ENCODE measurements at regions not wholly inside any gene's neighbourhood (a gene's known extent, or its start where the extent isn't known, plus 50 kb on each side); places are given as distances from the start of the nearest gene placed in this dataset.

DNA sequence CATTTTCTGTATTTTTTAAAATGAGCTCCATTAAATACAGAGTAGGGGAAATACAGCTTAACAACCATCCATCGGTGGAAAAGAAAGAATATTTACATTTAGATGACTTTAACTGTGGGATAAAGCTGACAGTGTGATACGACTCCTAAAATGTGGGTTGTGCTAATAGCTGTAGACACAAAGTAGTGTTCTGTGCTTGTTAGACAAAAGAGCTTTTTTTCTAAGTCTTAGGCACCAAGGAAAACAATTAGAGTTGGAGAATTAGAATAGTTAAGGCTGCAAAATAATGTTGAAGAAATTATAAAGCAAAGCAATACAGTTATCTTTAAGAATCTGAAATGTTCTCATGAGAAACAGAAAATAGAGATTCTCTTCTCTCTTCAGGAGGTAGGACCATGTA, 307.7 kb upstream of the KIRREL3 start:
- H3K4me3 ChIP-seq (ENCODE audit: low read length in 3 of 3): no peak overlapping the region
- no peaks in the 10 kb centered on the region for H3K36me3 ChIP-seq (ENCODE audit: control insufficient read depth in 3 of 3, insufficient read depth in 3 of 3, low read length in 3 of 3)
- no peak overlapping the region for H3K27ac ChIP-seq (ENCODE audit: low read depth, low read length)
- no peaks in the 10 kb centered on the region for H3K27me3 ChIP-seq (ENCODE audit: control insufficient read depth in 3 of 3, insufficient read depth in 3 of 3, low read length in 3 of 3)
- no peak overlapping the region for H3K9ac ChIP-seq (ENCODE audit: low read depth in 1 of 3, low read length in 3 of 3)
- no peaks in the 10 kb centered on the region for H3K4me1 ChIP-seq (ENCODE audit: control insufficient read depth in 3 of 3, insufficient read depth in 3 of 3, low read length in 3 of 3)
- no peaks in the 10 kb centered on the region for H3K9me3 ChIP-seq (ENCODE audit: control insufficient read depth in 3 of 3, low read length in 3 of 3)

DNA sequence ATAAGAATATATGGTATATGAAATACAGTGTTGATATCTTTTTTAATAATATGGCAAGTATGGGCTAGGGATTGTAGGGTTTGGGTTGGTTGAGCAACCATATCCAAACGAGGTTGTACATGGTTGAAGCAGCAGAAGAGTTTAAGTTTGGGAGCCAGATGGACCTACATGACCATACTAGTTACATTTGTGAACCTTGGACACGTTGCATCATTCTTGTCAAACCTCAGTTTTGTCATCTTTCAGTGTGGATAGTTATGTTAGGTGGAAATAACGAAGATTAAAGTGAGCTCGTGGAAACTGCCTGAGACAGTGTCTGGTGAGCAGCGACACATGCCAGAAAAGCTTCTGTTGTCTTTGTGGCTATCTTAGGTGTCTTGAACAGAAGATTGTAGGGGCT, 307.1 kb upstream of the KIRREL3 start:
- no peak overlapping the region for H3K9ac ChIP-seq (ENCODE audit: low read depth in 1 of 3, low read length in 3 of 3)
- no peaks in the 10 kb centered on the region for H3K9me3 ChIP-seq (ENCODE audit: control insufficient read depth in 3 of 3, low read length in 3 of 3)
- no peak overlapping the region for H3K4me3 ChIP-seq (ENCODE audit: low read length in 3 of 3)
- H3K36me3 ChIP-seq (ENCODE audit: control insufficient read depth in 3 of 3, insufficient read depth in 3 of 3, low read length in 3 of 3): no peaks in the 10 kb centered on the region
- H3K4me1 ChIP-seq (ENCODE audit: control insufficient read depth in 3 of 3, insufficient read depth in 3 of 3, low read length in 3 of 3): no peaks in the 10 kb centered on the region
- no peak overlapping the region for H3K27ac ChIP-seq (ENCODE audit: low read depth, low read length)
- H3K27me3 ChIP-seq (ENCODE audit: control insufficient read depth in 3 of 3, insufficient read depth in 3 of 3, low read length in 3 of 3): no peaks in the 10 kb centered on the region

DNA sequence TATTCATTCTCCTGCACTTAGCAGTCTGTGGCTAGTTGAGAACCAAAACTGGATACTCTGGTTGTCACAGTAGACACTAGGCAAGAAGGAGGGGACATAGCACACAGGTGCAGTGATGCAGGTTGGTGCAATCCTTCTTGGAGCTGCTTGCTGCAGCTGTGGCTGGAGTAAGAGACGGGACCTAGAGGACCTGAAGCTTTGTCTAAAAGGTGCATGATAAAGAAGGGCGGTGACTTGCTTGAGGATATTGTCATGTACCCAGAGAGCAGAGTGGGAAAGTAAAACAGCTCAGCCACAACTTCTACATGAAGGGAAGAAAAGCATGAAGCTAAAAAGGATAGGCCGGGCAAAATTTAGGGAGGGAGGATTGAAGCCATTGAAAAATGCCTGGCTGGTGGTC, 304.1 kb upstream of the KIRREL3 start:
- Histone ChIP-seq H3K9ac (ENCODE audit: low read depth in 1 of 3, low read length in 3 of 3) (no peak overlapping the region), H3K9me3 (ENCODE audit: control insufficient read depth in 3 of 3, low read length in 3 of 3) (peaks cover 0 to 2% (median 0%) of the 10 kb centered on the region in 3 donors), H3K4me3 (ENCODE audit: low read length in 3 of 3) (no peak overlapping the region), H3K36me3 (ENCODE audit: control insufficient read depth in 3 of 3, insufficient read depth in 3 of 3, low read length in 3 of 3) (no peaks in the 10 kb centered on the region), H3K27me3 (ENCODE audit: control insufficient read depth in 3 of 3, insufficient read depth in 3 of 3, low read length in 3 of 3) (no peaks in the 10 kb centered on the region), H3K4me1 (ENCODE audit: control insufficient read depth in 3 of 3, insufficient read depth in 3 of 3, low read length in 3 of 3) (no peaks in the 10 kb centered on the region), H3K27ac (ENCODE audit: low read depth, low read length) (no peak overlapping the region)

DNA sequence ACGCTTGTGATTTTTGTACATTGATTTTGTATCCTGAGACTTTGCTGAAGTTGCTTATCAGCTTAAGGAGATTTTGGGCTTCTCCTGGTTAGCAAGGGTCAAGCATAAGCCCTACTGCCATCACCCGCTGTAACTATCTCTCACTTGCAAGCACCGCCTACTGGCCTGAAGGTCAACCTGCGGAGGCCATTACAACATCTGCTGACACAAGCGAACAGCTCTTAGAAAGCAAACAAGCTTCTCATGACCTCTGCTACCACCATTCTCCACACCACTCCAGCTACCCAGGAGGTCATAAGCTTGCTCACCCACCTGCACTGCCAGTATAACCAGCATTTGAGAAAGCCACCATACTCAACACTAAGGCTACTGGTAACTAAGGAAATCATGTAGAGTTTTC, 288.4 kb upstream of the KIRREL3 start:
- Histone ChIP-seq H3K9ac (ENCODE audit: low read depth in 1 of 3, low read length in 3 of 3) (no peak overlapping the region), H3K27ac (ENCODE audit: low read depth, low read length) (no peak overlapping the region), H3K9me3 (ENCODE audit: control insufficient read depth in 3 of 3, low read length in 3 of 3) (peaks cover 0 to 3% (median 0%) of the 10 kb centered on the region in 3 donors), H3K27me3 (ENCODE audit: control insufficient read depth in 3 of 3, insufficient read depth in 3 of 3, low read length in 3 of 3) (no peaks in the 10 kb centered on the region), H3K4me1 (ENCODE audit: control insufficient read depth in 3 of 3, insufficient read depth in 3 of 3, low read length in 3 of 3) (no peaks in the 10 kb centered on the region), H3K36me3 (ENCODE audit: control insufficient read depth in 3 of 3, insufficient read depth in 3 of 3, low read length in 3 of 3) (no peaks in the 10 kb centered on the region), H3K4me3 (ENCODE audit: low read length in 3 of 3) (no peak overlapping the region)

DNA sequence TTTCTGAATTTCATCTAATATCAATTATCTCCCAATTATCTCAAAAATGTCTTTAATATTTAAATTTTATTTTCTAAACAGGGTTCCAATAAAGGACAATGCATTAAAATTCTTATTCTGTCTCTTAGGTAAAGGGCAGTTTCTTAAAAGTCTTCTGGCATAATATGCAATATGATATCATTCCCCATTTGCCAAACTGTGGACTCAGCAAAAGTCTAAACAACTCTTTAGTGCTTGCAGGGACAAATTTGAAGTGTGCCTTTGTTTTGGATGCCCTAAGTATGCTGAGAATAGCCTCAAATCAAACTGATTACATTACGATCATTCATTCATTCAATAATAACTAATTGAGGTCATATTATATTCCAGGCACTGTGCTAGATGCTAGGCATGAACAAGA, 281.0 kb upstream of the KIRREL3 start:
- Histone ChIP-seq H3K4me3 (ENCODE audit: low read length in 3 of 3) (no peak overlapping the region), H3K27me3 (ENCODE audit: control insufficient read depth in 3 of 3, insufficient read depth in 3 of 3, low read length in 3 of 3) (peaks cover 0 to 3% (median 0%) of the 10 kb centered on the region in 3 donors), H3K4me1 (ENCODE audit: control insufficient read depth in 3 of 3, insufficient read depth in 3 of 3, low read length in 3 of 3) (no peaks in the 10 kb centered on the region), H3K27ac (ENCODE audit: low read depth, low read length) (no peak overlapping the region), H3K9ac (ENCODE audit: low read depth in 1 of 3, low read length in 3 of 3) (no peak overlapping the region), H3K9me3 (ENCODE audit: control insufficient read depth in 3 of 3, low read length in 3 of 3) (no peaks in the 10 kb centered on the region), H3K36me3 (ENCODE audit: control insufficient read depth in 3 of 3, insufficient read depth in 3 of 3, low read length in 3 of 3) (no peaks in the 10 kb centered on the region)

DNA sequence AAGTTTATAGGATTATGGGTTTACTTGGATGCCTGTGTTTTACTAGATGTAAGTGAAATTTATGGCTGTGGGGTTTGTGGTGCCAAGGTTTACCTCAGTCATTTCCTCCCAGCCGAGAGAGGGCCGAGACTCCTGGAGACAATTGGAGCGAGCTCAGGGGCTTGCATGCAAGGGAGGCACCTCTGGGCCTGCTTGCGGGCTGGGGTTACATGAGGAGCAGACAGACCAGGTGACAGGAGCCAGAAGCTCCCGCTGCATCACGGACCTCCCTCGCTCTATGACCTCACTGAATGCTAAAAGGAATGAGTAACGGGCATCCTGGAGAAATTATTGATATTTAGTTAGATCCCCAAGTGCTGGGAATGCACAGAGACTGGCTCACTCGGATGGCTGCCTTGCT, 275.2 kb upstream of the KIRREL3 start:
- no peak overlapping the region for H3K27ac ChIP-seq (ENCODE audit: low read depth, low read length)
- no peak overlapping the region for H3K9ac ChIP-seq (ENCODE audit: low read depth in 1 of 3, low read length in 3 of 3)
- H3K4me1 ChIP-seq (ENCODE audit: control insufficient read depth in 3 of 3, insufficient read depth in 3 of 3, low read length in 3 of 3): no peaks in the 10 kb centered on the region
- H3K36me3 ChIP-seq (ENCODE audit: control insufficient read depth in 3 of 3, insufficient read depth in 3 of 3, low read length in 3 of 3): no peaks in the 10 kb centered on the region
- H3K27me3 ChIP-seq (ENCODE audit: control insufficient read depth in 3 of 3, insufficient read depth in 3 of 3, low read length in 3 of 3): peaks cover 0 to 3% (median 0%) of the 10 kb centered on the region in 3 donors
- H3K4me3 ChIP-seq (ENCODE audit: low read length in 3 of 3): no peak overlapping the region
- no peaks in the 10 kb centered on the region for H3K9me3 ChIP-seq (ENCODE audit: control insufficient read depth in 3 of 3, low read length in 3 of 3)

DNA sequence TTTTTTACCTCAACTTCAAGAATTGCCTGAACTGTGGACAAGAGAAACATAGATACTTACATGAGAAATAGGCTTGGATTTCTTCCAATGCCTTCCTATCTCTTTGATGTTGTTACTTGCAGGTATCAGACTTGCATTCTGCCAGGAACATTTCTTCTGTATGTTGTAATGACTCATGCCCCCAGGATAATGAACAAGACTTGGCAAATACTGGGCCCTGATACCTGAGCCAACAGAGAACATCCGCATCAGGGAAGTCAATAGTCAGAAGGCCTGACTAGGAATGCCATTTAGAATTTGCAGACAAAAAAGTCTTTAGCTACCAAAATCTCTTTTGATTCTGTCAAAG, 273.7 kb upstream of the KIRREL3 start:
- no peak overlapping the region for H3K4me3 ChIP-seq (ENCODE audit: low read length in 3 of 3)
- H3K4me1 ChIP-seq (ENCODE audit: control insufficient read depth in 3 of 3, insufficient read depth in 3 of 3, low read length in 3 of 3): no peaks in the 10 kb centered on the region
- H3K27ac ChIP-seq (ENCODE audit: low read depth, low read length): no peak overlapping the region
- H3K9me3 ChIP-seq (ENCODE audit: control insufficient read depth in 3 of 3, low read length in 3 of 3): no peaks in the 10 kb centered on the region
- H3K36me3 ChIP-seq (ENCODE audit: control insufficient read depth in 3 of 3, insufficient read depth in 3 of 3, low read length in 3 of 3): no peaks in the 10 kb centered on the region
- peaks cover 0 to 3% (median 0%) of the 10 kb centered on the region in 3 donors for H3K27me3 ChIP-seq (ENCODE audit: control insufficient read depth in 3 of 3, insufficient read depth in 3 of 3, low read length in 3 of 3)
- H3K9ac ChIP-seq (ENCODE audit: low read depth in 1 of 3, low read length in 3 of 3): no peak overlapping the region

DNA sequence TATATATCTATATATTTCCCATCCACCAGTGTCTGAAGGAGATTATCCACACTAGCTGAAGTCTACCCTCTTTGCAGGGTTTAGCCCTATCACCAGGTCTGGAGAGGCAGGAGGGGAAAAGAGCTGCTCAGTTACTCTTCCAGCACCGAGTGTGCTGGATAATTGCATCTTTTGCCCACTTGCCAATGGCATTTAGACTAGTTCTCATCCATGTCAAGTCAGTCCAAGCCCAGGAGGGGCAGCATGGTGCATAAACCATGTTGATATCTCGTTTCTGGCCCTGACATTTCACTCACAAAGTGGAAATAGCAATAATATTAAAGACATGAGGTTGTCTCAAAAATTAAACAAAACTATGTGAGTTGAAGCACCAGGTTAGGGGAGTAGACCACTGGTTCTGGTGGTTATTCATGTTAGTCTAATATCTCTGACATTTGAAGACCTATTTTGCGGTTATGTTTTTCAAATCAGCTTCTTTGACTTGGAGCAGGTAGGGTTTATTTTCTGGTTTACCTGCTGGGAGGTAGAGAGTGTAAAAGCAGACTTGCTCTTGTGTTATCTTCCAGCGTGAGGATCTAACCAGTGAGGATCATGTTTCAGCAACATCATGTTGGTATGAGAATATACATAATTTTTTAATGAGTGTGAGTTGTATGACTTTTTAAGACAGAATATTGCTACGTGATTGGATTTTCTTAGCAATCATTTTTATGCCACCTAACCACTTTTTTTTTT, 273.2 kb upstream of the KIRREL3 start:
- Histone ChIP-seq H3K4me3 (ENCODE audit: low read length in 3 of 3) (no peak overlapping the region), H3K9ac (ENCODE audit: low read depth in 1 of 3, low read length in 3 of 3) (no peak overlapping the region)

DNA sequence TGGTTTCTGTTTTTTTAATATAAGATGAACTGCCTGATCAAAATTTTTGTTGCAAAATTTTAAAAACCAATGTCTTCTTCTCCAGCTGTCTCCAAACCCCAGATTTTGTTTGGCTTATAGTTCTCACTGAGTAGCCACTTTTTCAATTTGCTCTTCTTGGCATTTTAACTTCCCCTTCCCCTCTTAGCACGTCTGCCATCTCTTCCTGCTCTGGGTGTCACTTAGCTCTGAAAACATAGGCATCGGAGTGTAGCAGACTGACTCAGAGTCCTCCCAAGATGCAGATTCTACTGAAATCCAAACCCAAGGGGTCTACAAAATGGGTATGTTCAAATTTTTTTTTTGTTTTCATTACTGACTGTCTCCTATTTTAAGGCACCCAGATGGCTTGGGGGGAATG, 270.3 kb upstream of the KIRREL3 start:
- Histone ChIP-seq H3K4me3 (ENCODE audit: low read length in 3 of 3) (no peak overlapping the region), H3K36me3 (ENCODE audit: control insufficient read depth in 3 of 3, insufficient read depth in 3 of 3, low read length in 3 of 3) (no peaks in the 10 kb centered on the region), H3K27me3 (ENCODE audit: control insufficient read depth in 3 of 3, insufficient read depth in 3 of 3, low read length in 3 of 3) (no peaks in the 10 kb centered on the region), H3K27ac (ENCODE audit: low read depth, low read length) (no peak overlapping the region), H3K4me1 (ENCODE audit: control insufficient read depth in 3 of 3, insufficient read depth in 3 of 3, low read length in 3 of 3) (no peaks in the 10 kb centered on the region), H3K9me3 (ENCODE audit: control insufficient read depth in 3 of 3, low read length in 3 of 3) (no peaks in the 10 kb centered on the region), H3K9ac (ENCODE audit: low read depth in 1 of 3, low read length in 3 of 3) (no peak overlapping the region)

More for the DNA sequence above, 273.2 kb upstream of the KIRREL3 start:
- Histone ChIP-seq H3K4me1 (ENCODE audit: control insufficient read depth in 3 of 3, insufficient read depth in 3 of 3, low read length in 3 of 3) (no peaks in the 10 kb centered on the region), H3K27ac (ENCODE audit: low read depth, low read length) (no peak overlapping the region), H3K36me3 (ENCODE audit: control insufficient read depth in 3 of 3, insufficient read depth in 3 of 3, low read length in 3 of 3) (no peaks in the 10 kb centered on the region), H3K9me3 (ENCODE audit: control insufficient read depth in 3 of 3, low read length in 3 of 3) (no peaks in the 10 kb centered on the region), H3K27me3 (ENCODE audit: control insufficient read depth in 3 of 3, insufficient read depth in 3 of 3, low read length in 3 of 3) (peaks cover 0 to 3% (median 0%) of the 10 kb centered on the region in 3 donors)

DNA sequence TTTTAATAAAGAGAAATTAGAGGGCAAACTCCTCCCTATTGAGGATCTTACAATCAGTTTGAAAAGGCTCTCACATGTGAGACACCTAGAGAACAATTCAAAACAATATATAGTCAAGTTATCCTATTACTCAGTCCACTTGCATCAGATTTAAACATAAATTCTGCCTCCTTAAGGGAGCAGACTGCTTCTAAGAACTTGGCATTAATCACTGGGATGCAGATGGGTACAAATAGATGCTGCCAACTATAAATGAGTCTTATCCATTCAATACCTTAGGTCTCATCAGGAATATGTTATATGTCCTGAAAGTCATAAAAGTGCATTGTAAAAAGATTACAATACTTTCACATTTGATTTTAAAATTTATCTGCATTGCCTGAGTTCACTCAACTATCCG, 269.3 kb upstream of the KIRREL3 start:
- Histone ChIP-seq H3K4me3 (ENCODE audit: low read length in 3 of 3) (no peak overlapping the region), H3K9ac (ENCODE audit: low read depth in 1 of 3, low read length in 3 of 3) (no peak overlapping the region), H3K9me3 (ENCODE audit: control insufficient read depth in 3 of 3, low read length in 3 of 3) (peaks cover 0 to 2% (median 0%) of the 10 kb centered on the region in 3 donors), H3K27me3 (ENCODE audit: control insufficient read depth in 3 of 3, insufficient read depth in 3 of 3, low read length in 3 of 3) (peaks cover 0 to 2% (median 0%) of the 10 kb centered on the region in 3 donors), H3K27ac (ENCODE audit: low read depth, low read length) (no peak overlapping the region), H3K4me1 (ENCODE audit: control insufficient read depth in 3 of 3, insufficient read depth in 3 of 3, low read length in 3 of 3) (no peaks in the 10 kb centered on the region), H3K36me3 (ENCODE audit: control insufficient read depth in 3 of 3, insufficient read depth in 3 of 3, low read length in 3 of 3) (no peaks in the 10 kb centered on the region)
